ENCODE measurements at regions not wholly inside any gene's neighbourhood (a gene's known extent, or its start where the extent isn't known, plus 50 kb on each side); places are given as distances from the start of the nearest gene placed in this dataset.

DNA sequence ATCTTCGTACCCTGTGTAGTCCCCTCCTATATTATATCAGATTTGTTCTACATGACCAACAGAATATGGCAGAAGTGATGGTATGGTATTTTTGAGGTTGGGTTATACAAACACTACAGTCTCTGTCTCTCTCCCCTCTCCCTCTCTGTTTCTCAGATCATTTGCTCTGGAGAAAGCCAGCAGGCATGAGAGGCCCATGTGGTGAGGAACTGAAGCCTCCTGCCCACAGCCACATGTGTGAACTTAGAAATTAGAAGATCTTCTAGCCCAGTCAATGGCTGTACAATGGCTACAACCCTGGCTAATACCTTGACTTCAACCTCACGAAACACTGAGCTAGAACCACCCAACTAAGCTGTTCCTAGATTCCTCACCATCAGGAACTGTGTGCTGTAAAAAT is 250.6 kb downstream of the SMAD2 start:
- TF ChIP-seq SIN3A (IDR thresholded peaks at IDR 0.05; ENCODE audit: borderline replicate concordance, insufficient read depth, low read length): no peak
- TF ChIP-seq, protein P1, sequence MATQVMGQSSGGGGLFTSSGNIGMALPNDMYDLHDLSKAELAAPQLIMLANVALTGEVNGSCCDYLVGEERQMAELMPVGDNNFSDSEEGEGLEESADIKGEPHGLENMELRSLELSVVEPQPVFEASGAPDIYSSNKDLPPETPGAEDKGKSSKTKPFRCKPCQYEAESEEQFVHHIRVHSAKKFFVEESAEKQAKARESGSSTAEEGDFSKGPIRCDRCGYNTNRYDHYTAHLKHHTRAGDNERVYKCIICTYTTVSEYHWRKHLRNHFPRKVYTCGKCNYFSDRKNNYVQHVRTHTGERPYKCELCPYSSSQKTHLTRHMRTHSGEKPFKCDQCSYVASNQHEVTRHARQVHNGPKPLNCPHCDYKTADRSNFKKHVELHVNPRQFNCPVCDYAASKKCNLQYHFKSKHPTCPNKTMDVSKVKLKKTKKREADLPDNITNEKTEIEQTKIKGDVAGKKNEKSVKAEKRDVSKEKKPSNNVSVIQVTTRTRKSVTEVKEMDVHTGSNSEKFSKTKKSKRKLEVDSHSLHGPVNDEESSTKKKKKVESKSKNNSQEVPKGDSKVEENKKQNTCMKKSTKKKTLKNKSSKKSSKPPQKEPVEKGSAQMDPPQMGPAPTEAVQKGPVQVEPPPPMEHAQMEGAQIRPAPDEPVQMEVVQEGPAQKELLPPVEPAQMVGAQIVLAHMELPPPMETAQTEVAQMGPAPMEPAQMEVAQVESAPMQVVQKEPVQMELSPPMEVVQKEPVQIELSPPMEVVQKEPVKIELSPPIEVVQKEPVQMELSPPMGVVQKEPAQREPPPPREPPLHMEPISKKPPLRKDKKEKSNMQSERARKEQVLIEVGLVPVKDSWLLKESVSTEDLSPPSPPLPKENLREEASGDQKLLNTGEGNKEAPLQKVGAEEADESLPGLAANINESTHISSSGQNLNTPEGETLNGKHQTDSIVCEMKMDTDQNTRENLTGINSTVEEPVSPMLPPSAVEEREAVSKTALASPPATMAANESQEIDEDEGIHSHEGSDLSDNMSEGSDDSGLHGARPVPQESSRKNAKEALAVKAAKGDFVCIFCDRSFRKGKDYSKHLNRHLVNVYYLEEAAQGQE (IDR thresholded peaks at IDR 0.05; ENCODE audit: insufficient read depth in 1 of 2, low read depth in 2 of 2, low read length in 2 of 2): no peak
- no peak for TF ChIP-seq POLR2AphosphoS5 (IDR thresholded peaks at IDR 0.05; ENCODE audit: low read depth, low read length)
- TF ChIP-seq TAF1 (IDR thresholded peaks at IDR 0.05; ENCODE audit: borderline replicate concordance, insufficient read depth, low read length): no peak
- TF ChIP-seq FOXP2 (optimal IDR thresholded peaks at IDR 0.05; ENCODE audit: borderline replicate concordance, extremely low read depth, extremely low read length, insufficient read depth): no peak

DNA sequence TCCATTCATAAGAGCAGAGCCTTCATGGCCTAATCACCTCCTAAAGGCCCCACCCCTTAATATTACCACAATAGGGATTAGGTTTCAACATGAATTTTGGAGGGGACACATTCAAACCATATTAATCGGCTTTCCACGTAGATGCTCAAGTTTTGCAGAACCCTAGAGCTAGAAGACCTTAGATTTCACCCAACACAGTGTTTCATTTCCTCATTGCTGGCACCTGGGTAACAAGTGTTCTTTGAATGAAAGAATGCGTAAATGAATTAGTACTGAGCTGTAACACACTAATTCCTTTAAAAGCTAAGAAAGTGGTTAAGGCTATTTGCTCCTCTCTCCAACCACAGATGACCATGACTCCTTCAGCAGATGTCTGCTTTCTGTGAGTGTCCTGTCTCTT is 252.5 kb downstream of the SMAD2 start:
- TF ChIP-seq POLR2AphosphoS5 (IDR thresholded peaks at IDR 0.05; ENCODE audit: low read depth, low read length): no peak
- no peak for TF ChIP-seq SIN3A (IDR thresholded peaks at IDR 0.05; ENCODE audit: borderline replicate concordance, insufficient read depth, low read length)
- TF ChIP-seq TAF1 (IDR thresholded peaks at IDR 0.05; ENCODE audit: borderline replicate concordance, insufficient read depth, low read length): no peak
- TF ChIP-seq, protein P1 (IDR thresholded peaks at IDR 0.05; ENCODE audit: insufficient read depth in 1 of 2, low read depth in 2 of 2, low read length in 2 of 2): no peak

DNA sequence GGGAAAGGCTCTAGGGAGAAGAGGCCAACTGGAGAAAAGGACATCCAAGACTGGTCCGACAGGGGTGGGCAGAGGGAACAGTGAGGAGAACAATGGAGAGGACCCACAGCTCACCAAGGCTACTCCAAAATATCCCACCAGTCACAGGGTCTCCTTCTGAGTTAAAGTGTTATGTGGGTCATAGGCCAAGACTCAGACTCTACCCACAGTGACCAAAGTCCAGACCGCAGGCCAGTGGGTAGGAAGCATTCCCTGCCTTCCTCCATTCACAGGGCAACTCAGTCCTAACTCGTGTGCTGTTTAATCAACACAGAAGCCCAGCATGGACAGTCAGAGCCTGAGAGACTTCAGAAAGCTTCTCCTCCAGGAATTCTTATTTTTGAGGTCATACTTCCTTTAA is 260.6 kb downstream of the SMAD2 start:
- TF ChIP-seq, protein P1 (IDR thresholded peaks at IDR 0.05; ENCODE audit: insufficient read depth in 1 of 2, low read depth in 2 of 2, low read length in 2 of 2): no peak
- TF ChIP-seq SIN3A (IDR thresholded peaks at IDR 0.05; ENCODE audit: borderline replicate concordance, insufficient read depth, low read length) (no peak), POLR2AphosphoS5 (IDR thresholded peaks at IDR 0.05; ENCODE audit: low read depth, low read length) (no peak), FOXP2 (optimal IDR thresholded peaks at IDR 0.05; ENCODE audit: borderline replicate concordance, extremely low read depth, extremely low read length, insufficient read depth) (no peak), TAF1 (IDR thresholded peaks at IDR 0.05; ENCODE audit: borderline replicate concordance, insufficient read depth, low read length) (no peak)

DNA sequence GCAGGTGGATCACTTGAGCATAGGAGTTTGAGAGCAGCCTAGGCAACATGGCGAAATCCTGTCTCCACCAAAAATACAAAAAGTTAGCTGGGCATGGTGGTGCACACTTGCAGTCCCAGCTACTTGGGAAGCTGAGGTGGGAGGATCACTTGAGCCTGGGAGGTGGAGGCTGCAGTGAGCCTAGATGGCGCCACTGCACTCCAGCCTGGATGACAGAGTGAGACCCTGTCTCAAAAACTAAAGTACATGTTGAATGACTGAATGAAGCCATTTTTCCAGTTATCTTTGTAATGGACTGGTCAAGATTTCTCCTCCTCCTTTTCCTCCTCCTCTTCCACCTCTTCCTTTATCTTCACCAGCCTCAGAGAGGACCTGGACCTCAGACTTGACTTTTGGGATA is 272.0 kb downstream of the SMAD2 start:
- TF ChIP-seq, protein P1 (IDR thresholded peaks at IDR 0.05; ENCODE audit: insufficient read depth in 1 of 2, low read depth in 2 of 2, low read length in 2 of 2): no peak

DNA sequence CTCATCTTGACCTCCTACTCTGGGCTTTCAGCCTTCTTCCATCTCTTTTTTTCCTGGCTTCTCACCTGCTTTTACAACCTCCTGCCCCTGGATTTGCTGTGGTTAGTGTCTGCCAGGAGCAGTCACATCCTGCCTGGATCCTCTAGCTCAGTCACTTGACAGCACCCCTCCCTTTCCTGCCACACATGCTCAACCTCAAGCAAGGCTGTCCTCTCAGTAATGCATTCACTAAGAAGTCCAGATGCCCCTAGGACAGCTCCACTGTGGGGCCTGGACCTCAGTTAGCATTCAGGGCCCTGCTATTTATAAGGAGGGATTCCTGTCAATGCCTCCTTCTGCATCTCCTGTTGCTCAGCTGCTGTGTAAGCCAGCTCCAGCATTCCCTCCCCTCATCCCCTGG is 275.5 kb downstream of the SMAD2 start:
- no peak for TF ChIP-seq TAF1 (IDR thresholded peaks at IDR 0.05; ENCODE audit: borderline replicate concordance, insufficient read depth, low read length)
- TF ChIP-seq SIN3A (IDR thresholded peaks at IDR 0.05; ENCODE audit: borderline replicate concordance, insufficient read depth, low read length): no peak
- no peak for TF ChIP-seq FOXP2 (optimal IDR thresholded peaks at IDR 0.05; ENCODE audit: borderline replicate concordance, extremely low read depth, extremely low read length, insufficient read depth)
- TF ChIP-seq POLR2AphosphoS5 (IDR thresholded peaks at IDR 0.05; ENCODE audit: low read depth, low read length): no peak

Measured in PFSK-1 (cell line).